Gastroesophageal sphincter (tissue), 3 donors: ENCODE measurements at regions not wholly inside any gene's neighbourhood (a gene's known extent, or its start where the extent isn't known, plus 50 kb on each side); places are given as distances from the start of the nearest gene placed in this dataset.

ENCODE experiments used
- EP300 ChIP-seq: sonication (generic); formaldehyde crosslinking; IDR thresholded peaks from one replicate; pipeline ENCODE4 v1.6.1; 2017; ENCODE audit warnings: antibody characterized with exemption, mild to moderate bottlenecking
- POLR2A ChIP-seq, 2 donors: fragments of 450-650 bp; IDR thresholded peaks; one replicate each; pipeline ENCODE4 v1.6.1; 2017; ENCODE audit warnings: antibody characterized with exemption in 2 of 2, mild to moderate bottlenecking in 2 of 2, moderate library complexity in 1 of 2
- POLR2AphosphoS5 ChIP-seq: sonication (generic); formaldehyde crosslinking; IDR thresholded peaks from one replicate; pipeline ENCODE4 v1.6.1; 2017; ENCODE audit warnings: antibody characterized with exemption
- TF ChIP-seq, protein P1 (sequence below), 4 experiments: fragments of 200-600 bp in 2 of 4; fragments of 450-650 bp in 2 of 4; sonication (generic) in 1 of 4; IDR thresholded peaks; one replicate each; pipeline ENCODE4 v1.5.1; 2017 to 2019; ENCODE audit warnings: antibody characterized with exemption in 4 of 4, mild to moderate bottlenecking in 2 of 4, moderate library complexity in 2 of 4

DNA sequence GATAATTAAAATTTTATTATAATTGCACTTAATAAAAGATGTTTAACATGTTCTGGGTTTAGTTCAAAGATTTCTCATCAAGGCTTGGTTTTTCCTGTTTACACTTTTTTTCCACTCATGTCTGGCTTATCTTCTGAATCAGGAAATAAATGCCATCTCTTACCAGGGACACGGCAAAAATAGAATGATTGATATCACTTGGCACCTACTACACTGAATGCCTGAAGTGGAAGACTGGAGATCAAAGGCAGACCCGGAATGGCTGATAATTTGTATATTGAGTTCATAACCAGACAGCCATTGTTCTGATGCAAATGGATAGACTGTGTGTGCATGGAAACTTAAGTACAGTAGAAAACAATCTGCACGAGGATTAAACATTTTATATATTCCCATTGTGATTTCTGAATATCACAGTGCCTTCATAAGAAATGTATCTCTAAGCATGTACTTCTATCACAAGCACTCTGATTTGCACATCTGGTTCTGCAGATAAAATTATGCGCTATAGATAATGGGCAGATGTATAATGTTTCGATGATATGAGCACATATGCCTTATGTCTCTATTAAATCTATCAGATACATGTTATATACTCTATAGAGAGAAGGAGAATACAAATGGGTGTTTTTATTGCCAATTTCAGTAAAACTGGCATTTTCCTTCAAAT, 304.8 kb downstream of the RND3 start:
- TF ChIP-seq, protein P1, sequence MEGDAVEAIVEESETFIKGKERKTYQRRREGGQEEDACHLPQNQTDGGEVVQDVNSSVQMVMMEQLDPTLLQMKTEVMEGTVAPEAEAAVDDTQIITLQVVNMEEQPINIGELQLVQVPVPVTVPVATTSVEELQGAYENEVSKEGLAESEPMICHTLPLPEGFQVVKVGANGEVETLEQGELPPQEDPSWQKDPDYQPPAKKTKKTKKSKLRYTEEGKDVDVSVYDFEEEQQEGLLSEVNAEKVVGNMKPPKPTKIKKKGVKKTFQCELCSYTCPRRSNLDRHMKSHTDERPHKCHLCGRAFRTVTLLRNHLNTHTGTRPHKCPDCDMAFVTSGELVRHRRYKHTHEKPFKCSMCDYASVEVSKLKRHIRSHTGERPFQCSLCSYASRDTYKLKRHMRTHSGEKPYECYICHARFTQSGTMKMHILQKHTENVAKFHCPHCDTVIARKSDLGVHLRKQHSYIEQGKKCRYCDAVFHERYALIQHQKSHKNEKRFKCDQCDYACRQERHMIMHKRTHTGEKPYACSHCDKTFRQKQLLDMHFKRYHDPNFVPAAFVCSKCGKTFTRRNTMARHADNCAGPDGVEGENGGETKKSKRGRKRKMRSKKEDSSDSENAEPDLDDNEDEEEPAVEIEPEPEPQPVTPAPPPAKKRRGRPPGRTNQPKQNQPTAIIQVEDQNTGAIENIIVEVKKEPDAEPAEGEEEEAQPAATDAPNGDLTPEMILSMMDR (IDR thresholded peaks at IDR 0.05), result no peak
- TF ChIP-seq POLR2A (IDR thresholded peaks at IDR 0.05) (no peak), POLR2AphosphoS5 (no peak), EP300 (no peak)
